ENCODE measurements at regions not wholly inside any gene's neighbourhood (a gene's known extent, or its start where the extent isn't known, plus 50 kb on each side); places are given as distances from the start of the nearest gene placed in this dataset.

GRCh38 chr1:199590708-199591107 lies 436.8 kb upstream of the NR5A2 start:
- Histone ChIP-seq H3K4me3 (ENCODE audit: low read depth, low read length) (no peak overlapping the region), H3K36me3 (ENCODE audit: control insufficient read depth in 2 of 2, insufficient read depth in 1 of 2, low read length in 2 of 2) (no peaks in the 10 kb centered on the region), H3K9me3 (ENCODE audit: control insufficient read depth, insufficient read depth, low read depth, low read length) (no peaks in the 10 kb centered on the region), H3K4me1 (ENCODE audit: control insufficient read depth, insufficient read depth, low read length) (no peaks in the 10 kb centered on the region), H3K27ac (ENCODE audit: extremely low read depth, low read depth, low read length) (no peak overlapping the region)
- ChIA-PET CTCF (no interaction called here), POLR2A (no interaction called here)
- TF ChIP-seq, protein P1, sequence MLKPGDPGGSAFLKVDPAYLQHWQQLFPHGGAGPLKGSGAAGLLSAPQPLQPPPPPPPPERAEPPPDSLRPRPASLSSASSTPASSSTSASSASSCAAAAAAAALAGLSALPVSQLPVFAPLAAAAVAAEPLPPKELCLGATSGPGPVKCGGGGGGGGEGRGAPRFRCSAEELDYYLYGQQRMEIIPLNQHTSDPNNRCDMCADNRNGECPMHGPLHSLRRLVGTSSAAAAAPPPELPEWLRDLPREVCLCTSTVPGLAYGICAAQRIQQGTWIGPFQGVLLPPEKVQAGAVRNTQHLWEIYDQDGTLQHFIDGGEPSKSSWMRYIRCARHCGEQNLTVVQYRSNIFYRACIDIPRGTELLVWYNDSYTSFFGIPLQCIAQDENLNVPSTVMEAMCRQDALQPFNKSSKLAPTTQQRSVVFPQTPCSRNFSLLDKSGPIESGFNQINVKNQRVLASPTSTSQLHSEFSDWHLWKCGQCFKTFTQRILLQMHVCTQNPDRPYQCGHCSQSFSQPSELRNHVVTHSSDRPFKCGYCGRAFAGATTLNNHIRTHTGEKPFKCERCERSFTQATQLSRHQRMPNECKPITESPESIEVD (tag by site-specific recombination; IDR thresholded peaks at IDR 0.05) = no peak
- TF ChIP-seq ZNF555 (tag by site-specific recombination; conservative IDR thresholded peaks at IDR 0.05) (no peak), ZNF211 (tag by site-specific recombination; IDR thresholded peaks at IDR 0.05; ENCODE audit: low read depth) (no peak), ZNF157 (tag by site-specific recombination; IDR thresholded peaks at IDR 0.05) (no peak), CTCF (tag by site-specific recombination; IDR thresholded peaks at IDR 0.05) (no peak), KLF7 (tag by site-specific recombination; IDR thresholded peaks at IDR 0.05; ENCODE audit: borderline replicate concordance) (no peak), ZFHX2 (tag by site-specific recombination; conservative IDR thresholded peaks at IDR 0.05) (no peak), ZBTB20 (tag by site-specific recombination; IDR thresholded peaks at IDR 0.05) (no peak), ZFP69B (tag by site-specific recombination; IDR thresholded peaks at IDR 0.05) (no peak), ZNF530 (tag by site-specific recombination; IDR thresholded peaks at IDR 0.05; ENCODE audit: low read depth) (no peak), ZNF280D (tag by site-specific recombination; IDR thresholded peaks at IDR 0.05) (no peak), SP2 (tag by site-specific recombination; IDR thresholded peaks at IDR 0.05) (no peak), ZNF510 (tag by site-specific recombination; IDR thresholded peaks at IDR 0.05; ENCODE audit: insufficient replicate concordance) (no peak), SETDB1 (IDR thresholded peaks at IDR 0.05; ENCODE audit: insufficient read length, low read length) (no peak), ZNF394 (tag by site-specific recombination; IDR thresholded peaks at IDR 0.05; ENCODE audit: borderline replicate concordance) (no peak), ZNF112 (tag by site-specific recombination; IDR thresholded peaks at IDR 0.05) (no peak), ZNF391 (tag by site-specific recombination; IDR thresholded peaks at IDR 0.05; ENCODE audit: borderline replicate concordance, low read depth) (no peak)
- TF ChIP-seq, protein P2, sequence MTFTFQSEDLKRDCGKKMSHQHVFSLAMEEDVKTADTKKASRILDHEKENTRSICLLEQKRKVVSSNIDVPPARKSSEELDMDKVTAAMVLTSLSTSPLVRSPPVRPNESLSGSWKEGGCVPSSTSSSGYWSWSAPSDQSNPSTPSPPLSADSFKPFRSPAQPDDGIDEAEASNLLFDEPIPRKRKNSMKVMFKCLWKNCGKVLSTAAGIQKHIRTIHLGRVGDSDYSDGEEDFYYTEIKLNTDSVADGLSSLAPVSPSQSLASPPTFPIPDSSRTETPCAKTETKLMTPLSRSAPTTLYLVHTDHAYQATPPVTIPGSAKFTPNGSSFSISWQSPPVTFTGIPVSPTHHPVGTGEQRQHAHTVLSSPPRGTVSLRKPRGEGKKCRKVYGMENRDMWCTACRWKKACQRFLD (tag by site-specific recombination; IDR thresholded peaks at IDR 0.05) = no peak

GRCh38 chr1:199591468-199591867 lies 436.0 kb upstream of the NR5A2 start:
- no peaks in the 10 kb centered on the region for H3K4me1 ChIP-seq (ENCODE audit: control insufficient read depth, insufficient read depth, low read length)
- POLR2A ChIA-PET = no interaction called here
- no peak for TF ChIP-seq ZSCAN16 (tag by site-specific recombination; IDR thresholded peaks at IDR 0.05)
- no peak for TF ChIP-seq ZNF19 (tag by site-specific recombination; IDR thresholded peaks at IDR 0.05; ENCODE audit: low read depth)
- no peak for TF ChIP-seq ZNF121 (tag by site-specific recombination; IDR thresholded peaks at IDR 0.05)
- no peak for TF ChIP-seq ZNF398 (tag by site-specific recombination; IDR thresholded peaks at IDR 0.05)
- TF ChIP-seq ZNF10 (tag by site-specific recombination; IDR thresholded peaks at IDR 0.05) = no peak
- TF ChIP-seq ZNF677 (tag by site-specific recombination; IDR thresholded peaks at IDR 0.05) = no peak
- TF ChIP-seq ZNF510 (tag by site-specific recombination; IDR thresholded peaks at IDR 0.05; ENCODE audit: insufficient replicate concordance) = no peak
- no peak for TF ChIP-seq ZNF112 (tag by site-specific recombination; IDR thresholded peaks at IDR 0.05)
- no peak for TF ChIP-seq ZXDB (tag by site-specific recombination; IDR thresholded peaks at IDR 0.05)
- TF ChIP-seq YY2 (tag by site-specific recombination; IDR thresholded peaks at IDR 0.05) = no peak

More at GRCh38 chr1:199591468-199591867, 436.0 kb upstream of the NR5A2 start:
- Histone ChIP-seq H3K9me3 (ENCODE audit: control insufficient read depth, insufficient read depth, low read depth, low read length) (no peaks in the 10 kb centered on the region), H3K36me3 (ENCODE audit: control insufficient read depth in 2 of 2, insufficient read depth in 1 of 2, low read length in 2 of 2) (no peaks in the 10 kb centered on the region), H3K4me3 (ENCODE audit: low read depth, low read length) (no peak overlapping the region), H3K27ac (ENCODE audit: extremely low read depth, low read depth, low read length) (no peak overlapping the region)
- CTCF ChIA-PET = no interaction called here

Data from HEK293 (cell line).